HCT116 (cell line): ENCODE measurements at regions not wholly inside any gene's neighbourhood (a gene's known extent, or its start where the extent isn't known, plus 50 kb on each side); places are given as distances from the start of the nearest gene placed in this dataset.

ENCODE experiments used
- ATAC-seq: fragments of 200-7000 bp; cut with Tn5 transposase; 2 replicates; pipeline ENCODE4 v1.9.1; 2020; ENCODE audit warnings: mild to moderate bottlenecking, moderate library complexity
- BruUV-seq: library from RNA; stranded (reverse); fragments of 400-500 nt; replicated peaks from 2 replicates; lab custom pipeline; 2021; lab: Mats Ljungman, UMichigan
- CTCF ChIA-PET: fragments of 300-600 bp; sonication (Branson Sonifier 250); formaldehyde crosslinking; loops from one replicate; lab custom pipeline; 2021; ENCODE audit warnings: antibody characterized with exemption; lab: Charles Lee
- POLR2A ChIA-PET: fragments of 300-600, 350-600 bp; sonication (Branson Sonifier 250); formaldehyde crosslinking; loops from one replicate; lab custom pipeline; 2021; ENCODE audit warnings: antibody characterized with exemption; lab: Charles Lee
- RAD21 ChIA-PET, 2 experiments: fragments of 300-600 bp; sonication (Branson Sonifier 250); formaldehyde crosslinking; loops; one replicate each; lab custom pipeline; 2023; ENCODE audit warnings: low total read pairs in 2 of 2; ENCODE audit not compliant: uncharacterized antibody in 2 of 2, unreplicated experiment in 2 of 2, low non-redundant PET in 1 of 2; lab: Charles Lee
- DNase-seq: peaks from one replicate; pipeline ENCODE4 v3.0.0-alpha.2; 2010; ENCODE audit warnings: low read depth, low spot score
- H2AFZ ChIP-seq: fragments of 200-600 bp; shearing (Covaris generic), sonication (generic); 2 replicates; pipeline ENCODE4 v1.6.1; 2017; ENCODE audit warnings: low read depth, mixed run types, mixed read lengths, antibody characterized with exemption, low read length; ENCODE audit not compliant: poor library complexity, severe bottlenecking
- H3K27ac ChIP-seq: 2 replicates; pipeline ENCODE4 v1.5.1; 2012; ENCODE audit warnings: low read depth, low read length
- H3K27me3 ChIP-seq: fragments of 200-600 bp; sonication (generic); 2 replicates; pipeline ENCODE4 v1.6.1; 2016; ENCODE audit warnings: mixed run types, low read length, mixed read lengths; ENCODE audit not compliant: insufficient read depth
- H3K36me3 ChIP-seq, 2 experiments: fragments of 200-500 bp in 1 of 2; fragments of 200-600 bp in 1 of 2; sonication (Bioruptor generic) in 1 of 2; sonication (generic) in 1 of 2; 2 replicates each; pipeline versions ENCODE4 v1.5.1 to v1.6.1; 2014 to 2016; ENCODE audit warnings: low read length in 2 of 2, inconsistent platforms in 1 of 2, mixed read lengths in 1 of 2, mixed run types in 1 of 2; ENCODE audit not compliant: insufficient read depth in 2 of 2, control insufficient read depth in 1 of 2
- H3K4me1 ChIP-seq, 2 experiments: fragments of 200-600 bp in 1 of 2; sonication (generic) in 1 of 2; 2 replicates each; pipeline versions ENCODE4 v1.5.1 to v1.6.1; 2012 to 2017; ENCODE audit warnings: low read length in 2 of 2, inconsistent platforms in 1 of 2, mild to moderate bottlenecking in 1 of 2, mixed read lengths in 1 of 2, mixed run types in 1 of 2, moderate library complexity in 1 of 2; ENCODE audit not compliant: insufficient read depth in 2 of 2, control insufficient read depth in 1 of 2
- H3K4me2 ChIP-seq: fragments of 200-600 bp; sonication (generic); 2 replicates; pipeline ENCODE4 v1.6.1; 2017; ENCODE audit warnings: mixed run types, low read length, mixed read lengths
- H3K4me3 ChIP-seq, 2 experiments: fragments of 200-600 bp in 1 of 2; sonication (generic) in 1 of 2; replicated peaks in 1 of 2; 2 replicates each; pipeline ENCODE4 v1.5.1; 2011 to 2016; ENCODE audit warnings: low read length in 2 of 2, control low read depth in 1 of 2, low read depth in 1 of 2, mild to moderate bottlenecking in 1 of 2, mixed read lengths in 1 of 2, mixed run types in 1 of 2
- H3K79me2 ChIP-seq: fragments of 200-600 bp; sonication (generic); 2 replicates; pipeline ENCODE4 v1.6.1; 2017; ENCODE audit warnings: mild to moderate bottlenecking, mixed run types, low read length, moderate library complexity, mixed read lengths; ENCODE audit not compliant: insufficient read depth
- H3K9ac ChIP-seq: fragments of 200-600 bp; sonication (generic); 2 replicates; pipeline ENCODE4 v1.6.1; 2016; ENCODE audit warnings: low read length, mixed read lengths
- H3K9me2 ChIP-seq: fragments of 200-600 bp; sonication (generic), shearing (Covaris generic); 2 replicates; pipeline ENCODE4 v1.6.1; 2017; ENCODE audit warnings: mixed run types, mild to moderate bottlenecking, moderate library complexity; ENCODE audit not compliant: insufficient read depth
- H3K9me3 ChIP-seq, 2 experiments: fragments of 200-500 bp in 1 of 2; fragments of 200-600 bp in 1 of 2; sonication (Bioruptor generic) in 1 of 2; sonication (generic) in 1 of 2; 2 replicates each; pipeline ENCODE4 v1.6.1; 2014 to 2017; ENCODE audit warnings: low read length in 2 of 2, mixed read lengths in 2 of 2, inconsistent platforms in 1 of 2, low read depth in 1 of 2, mild to moderate bottlenecking in 1 of 2, mixed run types in 1 of 2, moderate library complexity in 1 of 2; ENCODE audit not compliant: control insufficient read depth in 1 of 2, insufficient read depth in 1 of 2
- H4K20me1 ChIP-seq: fragments of 200-600 bp; sonication (generic), shearing (Covaris generic); 2 replicates; pipeline ENCODE4 v1.6.1; 2017; ENCODE audit warnings: mixed run types, mild to moderate bottlenecking, moderate library complexity; ENCODE audit not compliant: insufficient read depth
- CEBPB ChIP-seq: IDR thresholded peaks from 2 replicates; pipeline ENCODE4 v1.6.1; 2012; ENCODE audit warnings: low read depth
- RAD21 ChIP-seq: IDR thresholded peaks from 2 replicates; pipeline ENCODE4 v1.6.1; 2012; ENCODE audit warnings: low read depth, mild to moderate bottlenecking
- SP1 ChIP-seq: IDR thresholded peaks from 2 replicates; pipeline ENCODE4 v1.6.1; 2012; ENCODE audit warnings: low read depth
- ZFX ChIP-seq: fragments of 450-650 bp; IDR thresholded peaks from 2 replicates; pipeline ENCODE4 v1.6.1; 2017
- intact Hi-C: fragments of 100-400 bp; cut with micrococcal nuclease; formaldehyde crosslinking; loops from 2 replicates; pipeline ENCODE4 v1.10.0; 2022
- TF ChIP-seq, protein P1 (sequence below), 3 experiments: fragments of 200-600 bp in 1 of 3; sonication (generic) in 1 of 3; IDR thresholded peaks in 2 of 3; conservative IDR thresholded peaks in 1 of 3; 2 replicates each; pipeline ENCODE4 v1.5.1; 2012 to 2017; ENCODE audit warnings: low read depth in 2 of 3, low read length in 2 of 3, antibody characterized with exemption in 1 of 3, borderline replicate concordance in 1 of 3, control low read depth in 1 of 3, mild to moderate bottlenecking in 1 of 3, mixed read lengths in 1 of 3, mixed run types in 1 of 3, moderate library complexity in 1 of 3; ENCODE audit not compliant: insufficient read depth in 1 of 3
- TF ChIP-seq, protein P2 (sequence below): IDR thresholded peaks from 2 replicates; pipeline ENCODE4 v1.6.1; 2011; ENCODE audit warnings: mild to moderate bottlenecking, low read length, moderate library complexity; ENCODE audit not compliant: insufficient replicate concordance; ENCODE audit errors: extremely low read depth

GRCh38 chr6:55941702-55942101 is 66.3 kb upstream of the BMP5 start:
- no peaks in the 10 kb centered on the region for H3K4me1 ChIP-seq
- H3K27me3 ChIP-seq, result peaks cover 19% of the 10 kb centered on the region
- RAD21 ChIA-PET, result no interaction called here
- H3K27ac ChIP-seq, result no peak overlapping the region
- POLR2A ChIA-PET, result no interaction called here
- H3K4me2 ChIP-seq, result no peak overlapping the region
- H4K20me1 ChIP-seq, result no peaks in the 10 kb centered on the region
- no peak for DNase-seq
- H2AFZ ChIP-seq, result no peak overlapping the region
- TF ChIP-seq CEBPB (no peak), RAD21 (peak; percentile 42; the same call in 1 of the 2 replicates), ZFX (no peak), SP1 (no peak)
- TF ChIP-seq, protein P1, sequence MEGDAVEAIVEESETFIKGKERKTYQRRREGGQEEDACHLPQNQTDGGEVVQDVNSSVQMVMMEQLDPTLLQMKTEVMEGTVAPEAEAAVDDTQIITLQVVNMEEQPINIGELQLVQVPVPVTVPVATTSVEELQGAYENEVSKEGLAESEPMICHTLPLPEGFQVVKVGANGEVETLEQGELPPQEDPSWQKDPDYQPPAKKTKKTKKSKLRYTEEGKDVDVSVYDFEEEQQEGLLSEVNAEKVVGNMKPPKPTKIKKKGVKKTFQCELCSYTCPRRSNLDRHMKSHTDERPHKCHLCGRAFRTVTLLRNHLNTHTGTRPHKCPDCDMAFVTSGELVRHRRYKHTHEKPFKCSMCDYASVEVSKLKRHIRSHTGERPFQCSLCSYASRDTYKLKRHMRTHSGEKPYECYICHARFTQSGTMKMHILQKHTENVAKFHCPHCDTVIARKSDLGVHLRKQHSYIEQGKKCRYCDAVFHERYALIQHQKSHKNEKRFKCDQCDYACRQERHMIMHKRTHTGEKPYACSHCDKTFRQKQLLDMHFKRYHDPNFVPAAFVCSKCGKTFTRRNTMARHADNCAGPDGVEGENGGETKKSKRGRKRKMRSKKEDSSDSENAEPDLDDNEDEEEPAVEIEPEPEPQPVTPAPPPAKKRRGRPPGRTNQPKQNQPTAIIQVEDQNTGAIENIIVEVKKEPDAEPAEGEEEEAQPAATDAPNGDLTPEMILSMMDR (IDR thresholded peaks at IDR 0.05 in 2 of 3, conservative IDR thresholded peaks at IDR 0.05 in 1 of 3; ENCODE audit: borderline replicate concordance in 1 of 3, insufficient read depth in 1 of 3, low read depth in 2 of 3, low read length in 2 of 3), result peak in 2 of 3 experiments; percentile 15 to 19; a peak in 2 of 6 replicates
- TF ChIP-seq, all 23 proteins: peak for 2
- Histone ChIP-seq H3K79me2 (no peaks in the 10 kb centered on the region), H3K4me3 (no peak overlapping the region), H3K9me3 (no peaks in the 10 kb centered on the region), H3K36me3 (no peaks in the 10 kb centered on the region), H3K9ac (no peak overlapping the region), H3K9me2 (no peaks in the 10 kb centered on the region)
- CTCF ChIA-PET, result interaction anchor here (0.7 to 2.3 kb wide), 14 partner anchors 9 to 665 kb away, joined by 3 to 32 read pairs (median 3); no protein-coding TSS in a partner anchor
- no TSS peak for BruUV-seq
- ATAC-seq, result peak; percentile 44; the same call in 1 of the 2 replicates
- intact Hi-C loops, result no loop called here

DNA sequence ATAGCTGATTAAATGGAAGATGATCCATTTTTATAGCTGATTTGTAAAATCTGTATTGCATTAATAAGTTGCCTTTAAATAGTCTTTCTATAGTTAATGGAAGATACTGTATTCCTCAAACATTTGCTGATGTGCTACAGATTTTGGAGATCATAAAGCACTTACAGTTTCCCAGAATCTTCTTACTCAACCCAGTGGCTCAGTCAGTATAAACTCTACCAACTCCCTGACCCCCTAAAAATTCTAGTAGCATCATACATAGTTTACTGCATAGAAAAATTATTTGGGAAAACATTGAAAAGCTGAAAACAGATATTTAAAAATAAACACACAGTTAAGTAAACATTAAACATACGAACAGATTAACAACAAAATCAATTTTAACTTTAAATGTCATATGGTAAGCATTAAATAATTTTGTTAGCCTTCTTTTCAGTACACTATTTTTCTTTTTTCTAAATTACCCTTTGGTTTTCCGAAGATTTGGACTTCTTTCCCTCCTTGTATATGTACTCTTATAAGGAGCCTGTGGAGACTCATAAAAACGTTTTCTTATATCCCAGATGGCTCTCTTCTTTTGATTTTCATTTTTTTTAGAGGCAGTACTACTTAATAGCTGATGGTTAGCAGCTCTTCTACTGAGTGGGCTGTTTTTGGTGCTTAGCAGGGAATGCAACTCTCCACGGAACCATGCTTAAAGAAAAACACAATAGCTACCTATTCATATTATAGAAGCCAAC is 62.7 kb upstream of the BMP5 start:
- no peaks in the 10 kb centered on the region for H4K20me1 ChIP-seq
- intact Hi-C loops, result no loop called here
- ChIA-PET POLR2A (no interaction called here), RAD21 (no interaction called here), CTCF (interaction anchor here (0.9 to 1.7 kb wide), 2 partner anchors 492 to 494 kb away, joined by 3 to 5 read pairs; no protein-coding TSS in a partner anchor)
- H3K9me3 ChIP-seq, result no peaks in the 10 kb centered on the region
- no peak for ATAC-seq
- no peaks in the 10 kb centered on the region for H3K79me2 ChIP-seq
- no peaks in the 10 kb centered on the region for H3K36me3 ChIP-seq
- no peak overlapping the region for H2AFZ ChIP-seq
- no peak overlapping the region for H3K9ac ChIP-seq
- H3K4me3 ChIP-seq, result no peak overlapping the region
- no peaks in the 10 kb centered on the region for H3K4me1 ChIP-seq
- no peak for DNase-seq
- H3K4me2 ChIP-seq, result no peak overlapping the region
- H3K27me3 ChIP-seq, result peaks cover 11% of the 10 kb centered on the region; the same call in 1 of the 2 replicates
- BruUV-seq, result no TSS peak
- H3K9me2 ChIP-seq, result no peaks in the 10 kb centered on the region
- TF ChIP-seq, protein P2, sequence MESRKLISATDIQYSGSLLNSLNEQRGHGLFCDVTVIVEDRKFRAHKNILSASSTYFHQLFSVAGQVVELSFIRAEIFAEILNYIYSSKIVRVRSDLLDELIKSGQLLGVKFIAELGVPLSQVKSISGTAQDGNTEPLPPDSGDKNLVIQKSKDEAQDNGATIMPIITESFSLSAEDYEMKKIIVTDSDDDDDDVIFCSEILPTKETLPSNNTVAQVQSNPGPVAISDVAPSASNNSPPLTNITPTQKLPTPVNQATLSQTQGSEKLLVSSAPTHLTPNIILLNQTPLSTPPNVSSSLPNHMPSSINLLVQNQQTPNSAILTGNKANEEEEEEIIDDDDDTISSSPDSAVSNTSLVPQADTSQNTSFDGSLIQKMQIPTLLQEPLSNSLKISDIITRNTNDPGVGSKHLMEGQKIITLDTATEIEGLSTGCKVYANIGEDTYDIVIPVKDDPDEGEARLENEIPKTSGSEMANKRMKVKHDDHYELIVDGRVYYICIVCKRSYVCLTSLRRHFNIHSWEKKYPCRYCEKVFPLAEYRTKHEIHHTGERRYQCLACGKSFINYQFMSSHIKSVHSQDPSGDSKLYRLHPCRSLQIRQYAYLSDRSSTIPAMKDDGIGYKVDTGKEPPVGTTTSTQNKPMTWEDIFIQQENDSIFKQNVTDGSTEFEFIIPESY, result no peak
- no peak overlapping the region for H3K27ac ChIP-seq
